HG03097 (cell line): ENCODE measurements at regions not wholly inside any gene's neighbourhood (a gene's known extent, or its start where the extent isn't known, plus 50 kb on each side); places are given as distances from the start of the nearest gene placed in this dataset.

Experiments used
- ATAC-seq: cut with Tn5 transposase; IDR thresholded peaks from one replicate; pipeline ENCODE4 v1.9.1; 2021; ENCODE audit not compliant: unreplicated experiment, low FRiP score

- ATAC-seq, result no peak
Measured at GRCh38 chr21:21605521-21605920, 607.3 kb downstream of the NCAM2 start.

DNA sequence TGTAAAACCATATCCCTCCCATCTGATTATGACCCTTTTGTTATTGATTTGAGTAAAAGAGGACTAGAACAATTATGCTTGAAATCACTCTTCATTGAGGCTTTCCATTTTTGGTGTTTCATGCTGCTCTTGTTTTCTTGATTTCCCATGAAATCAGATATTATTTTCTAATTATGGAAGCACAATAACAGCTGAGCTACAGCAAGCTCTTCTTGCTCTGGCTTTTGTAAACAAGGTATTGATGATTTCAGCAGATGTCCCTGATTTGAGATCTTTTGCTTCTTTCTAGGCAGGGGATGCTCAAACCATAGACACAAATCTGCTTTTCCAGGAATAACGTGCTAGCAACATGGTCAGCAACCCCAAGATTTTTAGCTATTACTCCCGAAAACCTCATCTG is 607.8 kb downstream of the NCAM2 start:
- ATAC-seq, result no peak

- ATAC-seq, result no peak
Measured at GRCh38 chr21:21612466-21612865, 614.3 kb downstream of the NCAM2 start.

DNA sequence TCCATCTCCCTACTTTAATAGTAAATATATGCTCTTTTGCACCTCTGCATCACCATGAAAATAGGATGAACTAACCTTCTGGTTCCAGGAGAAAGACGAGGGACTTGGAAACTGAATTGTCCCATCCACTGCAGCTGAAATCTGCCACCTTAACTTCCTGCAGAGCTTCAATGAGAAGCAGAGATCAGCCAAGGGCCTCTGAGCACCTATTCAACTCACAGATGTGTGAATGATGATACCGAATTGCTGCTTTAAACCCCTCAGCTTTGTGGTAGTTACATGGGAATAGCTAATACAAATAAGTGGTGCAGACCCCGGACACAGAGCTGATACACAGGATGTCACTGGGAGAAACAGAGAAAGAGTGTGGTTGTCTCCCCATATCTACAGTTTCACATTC is 616.8 kb downstream of the NCAM2 start:
- ATAC-seq, result no peak

- ATAC-seq, result no peak
Measured at GRCh38 chr21:21622460-21623234, 624.4 kb downstream of the NCAM2 start.

DNA sequence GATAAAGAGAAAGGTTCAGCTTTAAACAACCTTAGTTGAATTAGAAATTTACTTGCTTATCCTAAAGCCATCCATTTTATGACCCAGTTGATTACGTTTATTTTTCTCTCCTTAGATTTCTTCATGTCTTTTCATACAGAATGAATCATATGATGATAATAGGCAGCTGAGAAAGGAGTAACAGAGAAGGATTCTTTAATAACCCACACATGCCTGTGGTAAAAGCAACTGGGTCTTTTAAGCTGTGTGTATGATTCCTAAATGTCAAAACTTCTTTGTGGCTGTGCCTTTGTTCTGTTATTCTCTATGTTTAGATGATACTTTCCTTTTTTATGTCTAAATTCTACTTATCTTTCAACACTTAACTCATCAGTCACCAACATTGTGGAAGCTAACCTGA is 626.5 kb downstream of the NCAM2 start:
- no peak for ATAC-seq

DNA sequence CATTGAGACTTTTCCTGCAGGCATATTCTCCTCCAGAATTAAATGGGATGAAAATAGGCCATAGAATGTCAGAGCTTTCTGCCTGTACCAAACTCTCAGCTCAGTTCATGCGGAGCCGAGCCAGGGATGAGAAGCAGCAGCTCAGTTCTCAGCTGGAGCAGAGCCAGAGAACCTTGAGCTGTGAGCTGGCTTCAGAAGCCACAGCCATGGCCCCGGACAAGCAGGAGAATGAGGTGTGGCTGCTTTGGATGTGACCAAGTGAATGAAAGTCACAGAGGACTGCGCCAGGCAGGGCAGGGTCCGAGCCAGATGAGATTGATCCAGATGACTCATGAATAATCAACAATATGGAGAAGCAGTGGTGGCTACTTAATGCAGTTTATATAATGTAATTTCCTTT is 633.8 kb downstream of the NCAM2 start:
- no peak for ATAC-seq

- no peak for ATAC-seq
Measured at GRCh38 chr21:21632926-21633325, 634.7 kb downstream of the NCAM2 start.

DNA sequence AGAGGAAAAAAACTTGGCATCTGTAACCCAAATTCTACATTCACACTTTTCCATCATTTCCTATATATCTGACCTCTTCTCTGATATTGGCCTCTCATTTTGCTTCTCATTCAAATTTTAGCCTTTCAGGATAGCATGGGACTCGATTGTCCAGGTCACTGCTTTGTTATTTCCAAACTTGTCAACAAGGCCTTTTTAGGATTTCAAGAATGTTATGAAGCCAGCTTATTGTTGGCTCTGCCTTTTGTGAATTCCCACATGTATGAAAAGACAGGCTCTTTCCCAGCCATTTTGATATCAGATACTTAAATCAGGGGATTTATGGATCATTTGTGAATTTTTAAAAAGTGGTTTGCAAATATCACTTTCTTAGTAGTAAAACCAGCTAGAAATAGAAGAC is 663.5 kb downstream of the NCAM2 start:
- no peak for ATAC-seq

GRCh38 chr21:21662776-21663175 is 664.6 kb downstream of the NCAM2 start:
- ATAC-seq, result no peak

DNA sequence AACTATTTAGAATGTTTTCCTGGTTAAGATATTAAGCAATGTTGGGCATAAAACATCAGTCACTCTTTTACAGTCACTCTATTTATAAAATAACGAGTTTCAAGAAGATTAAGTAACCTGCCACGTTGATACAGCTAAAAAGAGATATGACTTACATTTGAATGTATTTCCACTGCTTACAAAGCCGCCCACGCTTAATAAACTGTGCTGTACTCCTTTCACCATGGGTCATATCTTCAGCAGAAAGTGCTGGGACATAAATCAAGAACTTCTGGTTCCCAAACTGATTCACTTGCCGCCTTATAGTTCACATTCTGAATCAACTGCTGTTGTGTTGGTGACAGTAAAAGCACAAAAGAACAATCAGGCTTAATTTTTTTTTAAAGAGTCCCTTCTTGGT is 666.7 kb downstream of the NCAM2 start:
- no peak for ATAC-seq

DNA sequence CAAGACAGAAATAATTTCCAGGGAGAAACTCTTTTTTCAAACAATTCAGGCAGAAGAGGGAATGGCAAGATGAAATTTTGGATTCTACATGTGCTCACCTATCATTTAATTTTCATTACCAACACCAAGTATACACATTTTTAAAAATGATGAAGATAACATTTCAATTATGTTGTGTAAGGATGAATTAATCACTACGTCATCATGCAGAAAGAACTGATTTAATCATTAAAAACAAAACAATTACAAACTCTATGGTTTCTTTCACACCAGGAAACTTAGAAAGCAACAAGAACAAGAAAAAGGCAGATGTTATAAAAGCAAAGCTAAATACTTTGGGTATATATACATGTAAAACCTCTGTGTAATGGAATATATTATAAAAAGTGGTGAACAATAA is 668.5 kb downstream of the NCAM2 start:
- no peak for ATAC-seq

DNA sequence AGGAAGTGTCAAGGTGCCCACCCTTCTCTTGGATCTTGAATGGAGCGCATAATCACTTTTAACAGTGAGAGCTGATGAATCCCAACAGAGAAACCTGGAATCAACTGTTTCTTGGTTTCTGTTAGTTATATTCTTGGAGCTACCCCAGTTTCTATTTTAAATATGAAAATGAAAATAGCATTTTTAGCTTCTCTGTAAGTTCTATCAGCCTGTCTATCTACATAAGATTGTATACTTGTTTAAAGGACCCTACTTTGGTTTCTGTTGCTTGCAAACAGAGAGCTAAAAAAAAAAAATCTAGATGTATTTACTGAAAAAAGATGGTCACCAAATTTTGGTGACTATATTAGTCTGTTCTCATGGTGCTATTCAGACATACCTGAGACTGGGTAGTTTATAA is 670.0 kb downstream of the NCAM2 start:
- ATAC-seq, result no peak

DNA sequence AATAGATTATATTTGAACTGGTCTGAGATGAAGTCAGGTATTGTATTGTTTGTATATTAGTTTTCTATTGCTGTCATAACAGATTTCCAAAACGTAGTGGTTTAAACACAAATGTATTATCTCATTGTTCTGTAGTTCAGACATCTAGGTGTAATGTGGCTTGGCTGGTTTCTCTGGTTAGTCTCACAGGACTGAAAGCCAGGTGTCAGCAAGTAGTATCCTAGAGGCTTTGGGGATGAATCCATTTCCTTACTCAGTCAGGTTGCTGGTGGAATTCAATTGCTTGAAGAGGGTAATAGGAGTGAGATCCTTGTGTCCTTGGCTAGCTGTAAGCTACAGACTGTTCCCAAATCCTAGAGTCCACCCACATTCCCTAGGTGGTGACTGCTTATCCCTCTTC is 675.8 kb downstream of the NCAM2 start:
- no peak for ATAC-seq

DNA sequence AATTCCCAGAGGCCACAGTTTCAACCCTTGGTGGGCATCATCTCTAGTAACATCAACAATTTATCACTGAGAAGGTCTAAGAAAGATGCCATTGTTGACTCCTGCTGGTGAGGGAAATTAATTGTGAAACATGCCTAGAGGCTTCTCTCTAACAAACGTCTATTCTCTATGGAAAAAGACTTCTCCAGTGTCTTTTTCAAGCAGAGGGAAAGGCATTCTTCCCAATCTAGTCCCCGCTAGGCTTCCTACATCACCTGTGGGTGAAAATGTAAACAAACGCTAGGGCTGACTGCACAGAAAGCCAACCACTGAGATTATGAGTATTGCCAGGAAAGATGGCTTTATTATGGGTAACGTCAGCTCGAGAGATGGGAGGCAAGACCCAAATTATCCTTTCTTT is 677.4 kb downstream of the NCAM2 start:
- ATAC-seq, result no peak

- no peak for ATAC-seq
Measured at GRCh38 chr21:21682172-21682571, 684.0 kb downstream of the NCAM2 start.

GRCh38 chr21:21688889-21689288 is 690.7 kb downstream of the NCAM2 start:
- no peak for ATAC-seq

- no peak for ATAC-seq
Measured at GRCh38 chr21:21690068-21690665, 692.0 kb downstream of the NCAM2 start.

GRCh38 chr21:21712748-21713520 is 714.7 kb downstream of the NCAM2 start:
- ATAC-seq, result no peak

DNA sequence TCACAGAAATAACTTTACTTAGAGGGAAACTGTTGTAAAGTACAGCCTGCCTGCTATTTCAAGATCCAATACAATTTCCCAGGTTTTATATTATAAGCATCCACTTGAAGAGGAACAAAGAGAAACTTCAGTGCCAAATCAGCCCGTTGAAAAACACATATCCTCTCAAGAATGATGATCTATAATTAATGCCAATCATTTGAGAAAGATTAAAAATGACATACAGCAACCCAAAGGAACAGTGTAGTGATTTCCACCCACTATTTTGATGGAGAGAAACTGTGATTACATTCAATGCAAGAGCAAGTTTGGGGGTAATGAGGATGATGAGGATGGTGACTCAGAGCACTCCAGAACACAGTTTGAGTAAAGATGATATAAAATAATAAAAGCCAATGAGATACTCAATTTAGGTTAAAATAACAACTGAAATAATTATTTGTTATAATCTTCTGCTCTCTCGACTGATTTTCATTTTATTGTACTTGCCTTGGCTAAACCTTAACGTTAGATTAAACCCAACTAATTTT is 715.5 kb downstream of the NCAM2 start:
- ATAC-seq, result no peak

DNA sequence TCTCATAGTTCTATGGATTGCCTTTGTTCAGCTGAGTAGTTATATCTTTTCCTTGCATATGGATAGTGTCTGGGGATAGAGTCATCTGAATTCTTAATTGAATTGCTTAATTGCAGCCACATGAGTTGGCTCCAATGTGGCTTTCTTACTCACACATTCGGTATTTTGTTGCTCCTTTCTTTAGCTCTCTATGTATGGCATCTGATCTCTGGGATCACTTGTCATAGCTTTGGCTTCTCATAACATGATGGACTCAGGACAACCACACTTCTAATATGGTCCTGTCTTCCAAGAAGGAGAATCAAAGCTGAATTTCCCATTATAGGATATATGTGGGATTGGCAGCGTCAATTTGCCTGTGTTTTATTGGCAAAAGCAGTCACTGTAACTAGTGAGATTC is 716.2 kb downstream of the NCAM2 start:
- no peak for ATAC-seq
